Endodermal cell (in vitro differentiated cells): ENCODE measurements at regions not wholly inside any gene's neighbourhood (a gene's known extent, or its start where the extent isn't known, plus 50 kb on each side); places are given as distances from the start of the nearest gene placed in this dataset.

Source experiments
- DNase-seq: peaks from one replicate; pipeline ENCODE4 v3.0.0-alpha.2; 2017
- H3K27ac ChIP-seq: 2 replicates; pipeline ENCODE4 v1.5.1; 2013; ENCODE audit warnings: mild to moderate bottlenecking, low read depth, low read length, moderate library complexity
- H3K27me3 ChIP-seq: 2 replicates; pipeline ENCODE4 v1.6.1; 2013; ENCODE audit warnings: mild to moderate bottlenecking, low read length, moderate library complexity; ENCODE audit not compliant: insufficient read depth, control insufficient read depth, poor library complexity, severe bottlenecking
- H3K36me3 ChIP-seq: 2 replicates; pipeline ENCODE4 v1.7.0; 2013; ENCODE audit warnings: mild to moderate bottlenecking, low read length, moderate library complexity; ENCODE audit not compliant: control insufficient read depth, insufficient read depth
- H3K4me1 ChIP-seq: one replicate; pipeline ENCODE4 v1.7.0; 2013; ENCODE audit warnings: low read length; ENCODE audit not compliant: control insufficient read depth, insufficient read depth
- H3K4me3 ChIP-seq: 2 replicates; pipeline ENCODE4 v1.5.1; 2013; ENCODE audit warnings: mild to moderate bottlenecking, low read length, moderate library complexity
- H3K9ac ChIP-seq: 2 replicates; pipeline ENCODE4 v1.6.1; 2013; ENCODE audit warnings: mild to moderate bottlenecking, low read length, moderate library complexity; ENCODE audit not compliant: poor library complexity, severe bottlenecking; ENCODE audit errors: extremely low read depth
- H3K9me3 ChIP-seq: 2 replicates; pipeline ENCODE4 v1.6.1; 2013; ENCODE audit warnings: mild to moderate bottlenecking, low read length, moderate library complexity; ENCODE audit not compliant: control insufficient read depth
- H3K27ac Mint-ChIP-seq: 2 replicates; pipeline ENCODE4 v1.8.0; 2020; ENCODE audit warnings: mixed read lengths
- H3K27me3 Mint-ChIP-seq: 2 replicates; pipeline ENCODE4 v1.8.0; 2021; ENCODE audit warnings: mild to moderate bottlenecking, mixed read lengths; ENCODE audit not compliant: insufficient read depth
- H3K36me3 Mint-ChIP-seq: 2 replicates; pipeline ENCODE4 v1.8.0; 2020; ENCODE audit warnings: low read depth, mixed read lengths
- H3K4me1 Mint-ChIP-seq: 2 replicates; pipeline ENCODE4 v1.8.0; 2020; ENCODE audit warnings: mixed read lengths
- H3K4me3 Mint-ChIP-seq: 2 replicates; pipeline ENCODE4 v1.8.0; 2020; ENCODE audit warnings: mild to moderate bottlenecking, moderate library complexity, mixed read lengths
- H3K9me3 Mint-ChIP-seq: 2 replicates; pipeline ENCODE4 v1.8.0; 2020; ENCODE audit warnings: mild to moderate bottlenecking, mixed read lengths
- CTCF ChIP-seq: fragments of 200-600 bp; sonication (generic); conservative IDR thresholded peaks from 2 replicates; pipeline ENCODE4 v1.5.0; 2021; ENCODE audit warnings: antibody characterized with exemption, mild to moderate bottlenecking
- WGBS, 2 experiments: methylation state at CpG; one replicate each; pipeline versions ENCODE4 v1.1.5 to v1.1.7; 2013; ENCODE audit warnings: missing lambda C conversion rate in 2 of 2, mixed read lengths in 1 of 2; ENCODE audit not compliant: insufficient coverage in 1 of 2, insufficient read length in 1 of 2; 5-methylcytosine and 5-hydroxymethylcytosine counted together

GRCh38 chr12:91505006-91505405 lies 322.4 kb upstream of the DCN start:
- no peak overlapping the region for H3K4me3 Mint-ChIP-seq
- H3K27ac Mint-ChIP-seq, result no peak overlapping the region
- no peak for DNase-seq
- no peaks in the 10 kb centered on the region for H3K36me3 Mint-ChIP-seq
- no peaks in the 10 kb centered on the region for H3K36me3 ChIP-seq
- no peak overlapping the region for H3K27ac ChIP-seq
- no peaks in the 10 kb centered on the region for H3K27me3 Mint-ChIP-seq
- peaks cover under 1% of the 10 kb centered on the region for H3K4me1 ChIP-seq
- H3K9ac ChIP-seq, result no peak overlapping the region
- peaks cover 6% of the 10 kb centered on the region for H3K9me3 Mint-ChIP-seq
- H3K9me3 ChIP-seq, result no peaks in the 10 kb centered on the region
- no peak for TF ChIP-seq CTCF
- no peak overlapping the region for H3K4me3 ChIP-seq
- no peaks in the 10 kb centered on the region for H3K27me3 ChIP-seq
- peaks cover 3% of the 10 kb centered on the region for H3K4me1 Mint-ChIP-seq

- H3K4me3 Mint-ChIP-seq, result no peak overlapping the region
- no peak overlapping the region for H3K27ac ChIP-seq
- WGBS, 2 experiments, result 80 to 87% methylated on average over 1 to 4 of the region's 4 CpGs
- TF ChIP-seq CTCF, result no peak
- H3K4me1 Mint-ChIP-seq, result peaks cover 3% of the 10 kb centered on the region
- H3K27me3 Mint-ChIP-seq, result no peaks in the 10 kb centered on the region
- no peak overlapping the region for H3K27ac Mint-ChIP-seq
- no peaks in the 10 kb centered on the region for H3K4me1 ChIP-seq
- DNase-seq, result no peak
- H3K36me3 Mint-ChIP-seq, result no peaks in the 10 kb centered on the region
- peaks cover 7% of the 10 kb centered on the region for H3K9me3 Mint-ChIP-seq
- no peak overlapping the region for H3K4me3 ChIP-seq
- H3K9ac ChIP-seq, result no peak overlapping the region
- no peaks in the 10 kb centered on the region for H3K27me3 ChIP-seq
- H3K36me3 ChIP-seq, result no peaks in the 10 kb centered on the region
- no peaks in the 10 kb centered on the region for H3K9me3 ChIP-seq
These were observed 319.6 kb upstream of the DCN start for GRCh38 chr12:91502208-91502607.

GRCh38 chr12:91496337-91496736 lies 313.7 kb upstream of the DCN start:
- Mint-ChIP-seq H3K36me3 (no peaks in the 10 kb centered on the region), H3K27me3 (no peaks in the 10 kb centered on the region), H3K27ac (no peak overlapping the region), H3K9me3 (peaks cover 1% of the 10 kb centered on the region), H3K4me1 (no peaks in the 10 kb centered on the region), H3K4me3 (no peak overlapping the region)
- Histone ChIP-seq H3K9me3 (no peaks in the 10 kb centered on the region), H3K9ac (no peak overlapping the region), H3K27ac (no peak overlapping the region), H3K36me3 (no peaks in the 10 kb centered on the region), H3K4me3 (no peak overlapping the region), H3K4me1 (no peaks in the 10 kb centered on the region), H3K27me3 (no peaks in the 10 kb centered on the region)
- no peak for DNase-seq
- TF ChIP-seq CTCF, result no peak
- 97% methylated on average over 2 of the region's 3 CpGs; no CpG with 5 or more reads in 1 of the 2 experiments for whole genome bisulfite sequencing, 2 experiments
